DND-41 (cell line): ENCODE measurements at regions not wholly inside any gene's neighbourhood (a gene's known extent, or its start where the extent isn't known, plus 50 kb on each side); places are given as distances from the start of the nearest gene placed in this dataset.

Experiments
- CTCF ChIP-seq: IDR thresholded peaks from 2 replicates; pipeline ENCODE4 v1.5.1; 2012; ENCODE audit warnings: borderline replicate concordance, low read length, moderate library complexity, mild to moderate bottlenecking; ENCODE audit not compliant: poor library complexity, severe bottlenecking; ENCODE audit errors: extremely low read depth
- EZH2 ChIP-seq: IDR thresholded peaks from 3 replicates; pipeline ENCODE4 v1.6.1; 2012; ENCODE audit warnings: borderline replicate concordance, low read depth, mild to moderate bottlenecking, moderate library complexity, low read length, inconsistent platforms; ENCODE audit not compliant: severe bottlenecking

- TF ChIP-seq CTCF, result no peak
- no peak for TF ChIP-seq EZH2
Observed at GRCh38 chr17:72525225-72526015, 404.6 kb downstream of the SOX9 start.
